HG03175 (cell line): ENCODE measurements at regions not wholly inside any gene's neighbourhood (a gene's known extent, or its start where the extent isn't known, plus 50 kb on each side); places are given as distances from the start of the nearest gene placed in this dataset.
"Not testable (repeated sequence)": the region's sequence is repeated elsewhere in the genome, so short reads cannot be mapped to it uniquely, and the experiment has no call there.

Experiments
- ATAC-seq: cut with Tn5 transposase; IDR thresholded peaks from one replicate; pipeline ENCODE4 v1.9.1; 2021; ENCODE audit warnings: mild to moderate bottlenecking, moderate library complexity; ENCODE audit not compliant: unreplicated experiment

DNA sequence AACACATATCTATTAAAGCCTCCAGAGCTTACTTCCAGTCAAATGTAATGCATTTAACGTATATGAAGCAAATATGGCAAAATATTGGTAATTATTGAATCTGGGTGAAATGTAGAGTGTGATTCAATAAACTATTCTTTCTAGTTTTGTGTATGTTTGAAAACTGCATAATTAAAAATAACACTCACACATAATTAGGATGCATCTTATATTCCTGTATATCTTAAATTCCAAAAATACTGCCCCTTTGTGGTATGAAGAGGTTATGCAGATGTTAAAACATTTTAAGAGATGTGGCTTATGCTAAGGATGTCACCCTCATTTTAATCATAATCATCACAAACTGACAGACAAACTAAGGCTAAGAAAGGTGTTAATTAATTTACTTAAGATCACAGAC is 182.9 kb downstream of the COX18 start:
- ATAC-seq = no peak

DNA sequence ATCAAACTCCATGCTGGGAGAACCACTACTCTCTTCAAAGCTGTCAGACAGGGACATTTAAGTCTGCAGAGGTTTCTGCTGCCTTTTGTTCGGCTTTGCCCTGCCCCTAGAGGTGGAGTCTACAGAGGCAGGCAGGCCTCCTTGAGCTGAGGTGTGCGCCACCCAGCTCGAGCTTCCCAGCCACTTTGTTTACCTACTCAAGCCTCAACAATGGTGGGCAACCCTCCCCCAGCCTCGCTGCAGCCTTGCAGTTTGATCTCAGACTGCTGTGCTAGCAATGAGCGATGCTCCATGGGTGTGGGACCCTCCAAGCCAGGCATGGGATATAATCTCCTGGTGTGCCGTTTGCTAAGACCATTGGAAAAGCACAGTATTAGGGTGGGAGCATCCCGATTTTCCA is 185.3 kb downstream of the COX18 start:
- ATAC-seq = not testable (repeated sequence)

DNA sequence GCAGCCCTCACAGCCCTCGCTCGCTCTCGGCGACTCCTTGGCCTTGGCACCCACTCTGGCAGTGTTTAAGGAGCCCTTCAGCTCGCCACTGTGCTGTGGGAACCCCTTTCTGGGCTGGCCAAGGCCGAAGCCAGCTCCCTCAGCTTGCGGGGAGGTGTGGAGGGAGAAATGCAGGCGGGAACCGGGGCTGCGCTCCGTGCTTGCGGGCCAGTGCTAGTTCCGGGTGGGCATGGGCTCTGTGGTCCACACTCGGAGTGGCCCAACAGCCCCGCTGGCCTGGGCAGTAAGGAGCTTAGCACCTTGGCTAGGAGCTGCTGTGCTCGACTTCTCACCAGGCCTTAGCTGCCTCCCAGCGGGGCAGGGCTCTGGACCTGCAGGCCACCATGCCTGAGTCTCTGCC is 192.6 kb downstream of the COX18 start:
- ATAC-seq = no peak

DNA sequence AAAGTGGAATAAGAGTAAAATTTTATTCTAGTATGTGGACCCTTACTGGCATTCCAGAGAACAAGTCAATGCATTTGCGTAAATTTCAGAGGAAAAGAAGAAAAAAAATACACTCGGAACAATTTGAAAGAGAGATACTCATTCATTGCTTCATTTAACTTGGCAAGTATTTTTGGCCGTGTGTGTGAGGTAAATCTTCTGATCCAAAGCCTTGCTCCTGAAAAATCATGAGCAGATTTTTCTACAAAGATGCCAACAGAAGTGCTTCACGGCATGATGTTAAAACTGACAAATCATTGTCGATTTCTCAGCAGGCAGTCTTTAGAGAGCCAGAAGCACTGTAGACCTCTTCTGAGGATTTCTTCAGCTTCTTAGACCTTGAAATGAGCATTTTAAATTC is 194.0 kb downstream of the COX18 start:
- no peak for ATAC-seq

DNA sequence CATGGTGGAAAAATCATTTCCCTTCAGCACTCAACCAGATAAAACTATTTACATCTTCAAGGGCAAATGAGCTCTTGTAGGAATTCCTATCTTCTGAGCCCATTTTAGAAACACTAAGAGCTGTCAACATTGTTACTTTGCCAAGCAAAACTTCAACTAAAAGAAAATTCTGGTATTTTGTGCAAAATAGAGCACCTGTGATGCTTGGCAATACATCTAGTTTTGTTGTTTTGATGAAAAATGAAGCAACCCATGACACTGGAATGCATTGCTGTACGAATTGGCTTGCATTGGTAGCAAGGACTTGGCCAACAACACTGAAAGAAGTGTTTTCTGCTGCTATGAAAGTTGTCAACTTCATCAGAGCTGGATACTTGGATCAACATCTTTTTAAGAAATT is 194.4 kb downstream of the COX18 start:
- no peak for ATAC-seq

DNA sequence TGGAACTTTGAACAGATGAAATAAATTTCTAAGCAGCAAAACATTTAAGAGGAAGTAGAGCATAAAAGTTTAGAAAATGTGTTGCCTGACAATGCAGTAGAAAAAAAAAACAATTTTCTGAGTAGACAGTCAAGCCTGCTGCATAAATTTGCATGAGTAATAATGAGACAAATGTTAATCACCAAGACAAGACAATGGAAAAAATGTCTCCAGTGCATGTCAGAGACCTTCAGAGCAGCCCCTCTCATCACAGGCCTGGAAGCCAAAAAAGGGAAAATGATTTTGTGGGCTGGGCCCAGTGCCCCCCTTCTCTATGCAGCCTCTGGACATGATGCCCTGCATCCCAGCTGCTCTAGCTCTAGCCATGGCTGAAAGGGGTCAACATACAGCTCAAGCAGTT is 204.6 kb downstream of the COX18 start:
- ATAC-seq = no peak

DNA sequence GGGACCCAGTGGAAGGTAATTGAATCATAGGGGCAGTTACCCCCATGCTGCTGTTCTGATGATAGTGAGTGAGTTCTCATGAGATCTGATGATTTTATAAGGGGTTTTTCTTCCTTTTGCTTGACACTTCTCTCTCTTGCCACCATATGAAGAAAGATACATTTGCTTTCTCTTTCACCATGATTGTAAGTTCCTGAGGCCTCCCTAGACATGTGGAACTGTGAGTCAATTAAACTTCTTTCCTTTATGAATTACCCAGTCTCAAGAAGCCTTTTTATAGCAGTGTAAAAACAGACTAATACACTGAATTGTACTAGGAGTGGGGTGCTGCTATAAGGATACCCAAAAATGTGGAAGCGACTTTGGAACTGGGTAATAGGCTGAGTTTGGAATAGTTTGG is 205.2 kb downstream of the COX18 start:
- not testable (repeated sequence) for ATAC-seq

DNA sequence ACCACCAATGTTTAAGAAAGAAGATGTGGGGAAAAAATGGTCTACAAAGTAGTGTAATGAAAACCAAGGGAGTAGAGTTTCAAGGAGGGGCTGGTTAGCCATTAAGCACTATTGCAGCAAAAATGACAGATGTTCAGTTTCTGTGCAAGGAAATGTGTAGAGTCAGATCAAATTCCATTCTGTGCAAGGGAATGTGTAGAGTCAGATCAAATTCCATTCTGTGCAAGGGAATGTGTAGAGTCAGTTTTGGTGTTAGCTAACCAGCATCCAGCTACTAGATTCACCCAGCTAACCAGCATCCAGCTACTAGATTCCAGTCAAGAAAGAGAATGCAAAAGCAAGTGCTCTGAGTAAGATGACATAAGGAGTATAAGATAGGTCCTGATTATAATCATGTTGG is 208.8 kb downstream of the COX18 start:
- no peak for ATAC-seq

DNA sequence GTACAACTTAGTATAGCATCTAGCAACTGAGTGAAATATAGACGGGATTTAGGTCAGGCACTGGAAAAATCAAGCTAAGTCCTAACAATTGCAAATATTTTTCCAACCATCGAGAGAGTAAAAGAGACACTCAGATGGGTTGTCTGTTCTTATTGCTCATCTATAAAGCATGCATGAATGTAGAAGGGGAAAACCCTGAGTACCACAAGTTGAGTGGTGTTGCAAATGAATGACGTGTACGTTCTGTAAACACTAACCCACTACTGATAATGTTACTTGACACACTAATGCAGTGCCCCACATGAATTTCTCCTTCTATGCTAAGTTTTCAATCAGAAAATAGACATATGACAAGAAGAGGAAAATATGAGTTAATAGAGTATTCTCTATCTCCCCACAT is 211.2 kb downstream of the COX18 start:
- ATAC-seq = no peak

DNA sequence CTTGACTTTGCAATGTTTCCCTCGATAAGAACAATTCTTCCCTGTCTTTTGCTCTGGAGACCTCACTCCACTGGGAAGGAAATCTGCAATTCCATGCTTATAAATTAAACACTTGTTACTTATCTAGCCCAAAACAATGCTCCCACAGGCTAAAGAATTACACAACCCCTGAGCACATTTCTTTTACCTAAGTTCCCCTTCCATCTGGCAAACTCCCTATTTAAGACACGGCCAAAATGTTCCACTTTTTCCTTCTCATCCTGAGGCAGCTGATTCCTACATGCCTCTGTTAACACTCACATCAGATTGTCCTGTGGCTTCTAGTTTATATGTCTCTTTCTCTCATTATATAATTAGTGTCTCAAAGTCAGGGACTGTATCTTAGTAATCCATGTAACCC is 211.7 kb downstream of the COX18 start:
- no peak for ATAC-seq

DNA sequence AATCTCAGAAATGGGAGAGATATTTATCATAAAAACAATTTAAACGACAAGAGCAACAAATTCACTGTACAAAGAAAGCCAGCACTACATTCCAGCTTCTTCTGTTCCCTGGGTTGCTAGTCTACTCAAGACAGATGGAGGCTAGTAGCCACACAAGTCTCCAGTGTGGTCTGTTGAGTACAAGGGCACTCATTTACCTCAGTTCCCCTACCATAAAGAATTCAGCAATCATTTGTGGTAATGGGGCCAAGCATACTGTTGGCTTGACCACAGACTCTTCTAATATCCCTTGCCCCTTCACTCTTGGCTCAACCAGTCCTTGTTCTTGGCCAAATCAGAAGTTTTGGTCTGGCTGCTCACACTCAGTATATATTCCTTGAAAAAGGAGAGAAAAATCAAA is 212.3 kb downstream of the COX18 start:
- no peak for ATAC-seq

DNA sequence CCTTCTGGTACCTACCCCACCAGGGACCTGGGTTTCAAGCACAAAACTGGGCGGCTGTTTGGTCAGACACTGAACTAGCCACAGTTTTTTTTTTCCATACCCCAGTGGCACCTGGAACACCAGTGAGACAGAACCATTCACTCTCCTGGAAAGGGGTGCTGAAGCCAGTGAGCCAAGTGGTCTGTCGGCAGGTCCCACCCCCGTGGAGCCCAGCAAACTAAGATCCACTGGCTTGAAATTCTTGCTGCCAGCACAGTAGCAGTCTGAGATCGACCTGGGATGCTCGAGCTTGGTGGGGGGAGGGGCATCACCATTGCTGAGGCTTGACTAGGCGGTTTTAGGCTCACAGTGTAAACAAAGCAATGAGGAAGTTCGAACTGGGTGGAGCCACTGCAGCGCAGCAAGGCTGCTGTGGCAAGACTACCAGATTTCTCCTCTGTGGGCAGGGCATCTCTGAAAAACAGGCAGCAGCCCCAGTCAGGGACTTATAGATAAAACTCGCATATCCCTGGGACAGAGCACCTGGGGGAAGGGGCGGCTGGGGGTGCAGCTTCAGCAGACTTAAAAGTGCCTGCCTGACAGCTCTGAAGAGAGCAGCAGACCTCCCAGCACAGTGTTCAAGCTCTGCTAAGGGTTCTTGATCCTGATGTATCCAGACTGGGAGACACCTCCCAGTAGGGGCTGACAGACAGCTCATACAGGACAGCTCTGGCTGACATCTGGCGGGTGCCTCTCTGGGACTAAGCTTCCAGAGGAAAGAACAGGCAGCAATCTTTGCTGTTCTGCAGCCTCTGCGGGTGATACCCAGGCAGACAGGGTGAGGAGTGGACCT is 223.0 kb downstream of the COX18 start:
- ATAC-seq = no peak

DNA sequence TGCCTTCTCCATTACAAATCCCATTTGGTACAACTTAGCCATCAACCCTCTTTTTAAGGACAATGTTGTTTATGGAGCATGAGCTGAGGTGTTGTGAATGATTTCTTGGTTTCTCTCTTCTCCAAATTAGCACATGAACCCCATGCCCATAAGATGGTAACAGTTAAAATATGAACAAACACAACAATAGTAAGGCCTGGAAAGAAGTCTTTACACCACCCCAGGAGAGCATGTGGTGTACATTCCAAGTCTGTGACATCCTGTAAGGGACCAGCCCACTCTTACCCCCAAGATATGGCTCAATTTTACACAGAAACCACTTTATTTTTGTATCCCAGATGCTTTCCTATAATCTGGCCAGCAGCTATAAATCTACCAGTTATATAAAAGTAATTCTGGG is 226.1 kb downstream of the COX18 start:
- ATAC-seq = no peak

DNA sequence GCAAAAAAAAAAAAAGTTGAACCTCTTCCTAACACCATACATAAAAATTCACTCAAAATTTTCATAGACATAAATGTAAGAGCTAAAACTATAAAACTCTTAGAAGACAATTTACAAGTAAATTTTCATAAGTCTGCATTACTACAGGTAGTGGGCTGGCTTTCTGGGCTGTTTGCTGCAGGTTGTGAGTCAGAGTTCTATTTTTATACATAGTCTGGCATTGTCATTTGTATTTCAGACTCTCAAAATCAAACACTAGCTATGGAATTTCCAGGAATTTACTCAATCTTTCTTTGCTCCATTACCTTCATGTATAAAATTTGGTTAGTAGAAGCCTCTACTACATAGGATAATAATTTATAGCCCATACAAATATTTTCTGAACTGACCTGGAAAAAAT is 227.2 kb downstream of the COX18 start:
- no peak for ATAC-seq

DNA sequence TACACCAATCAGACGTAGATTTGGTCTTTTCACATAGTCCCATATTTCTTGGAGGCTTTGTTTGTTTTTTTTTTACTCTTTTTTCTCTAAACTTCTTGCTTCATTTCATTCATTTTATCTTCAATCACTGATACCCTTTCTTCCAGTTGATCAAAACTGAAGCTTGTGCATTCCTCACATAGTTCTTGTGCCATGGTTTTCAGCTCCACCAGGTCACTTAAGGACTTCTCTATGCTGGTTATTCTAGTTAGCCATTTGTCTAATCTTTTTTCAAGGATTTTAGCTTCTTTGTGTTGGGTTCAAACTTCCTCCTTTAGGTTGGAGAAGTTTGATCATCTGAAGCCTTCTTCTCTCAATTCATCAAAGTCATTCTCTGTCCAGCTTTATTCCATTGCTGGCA is 229.3 kb downstream of the COX18 start:
- not testable (repeated sequence) for ATAC-seq

DNA sequence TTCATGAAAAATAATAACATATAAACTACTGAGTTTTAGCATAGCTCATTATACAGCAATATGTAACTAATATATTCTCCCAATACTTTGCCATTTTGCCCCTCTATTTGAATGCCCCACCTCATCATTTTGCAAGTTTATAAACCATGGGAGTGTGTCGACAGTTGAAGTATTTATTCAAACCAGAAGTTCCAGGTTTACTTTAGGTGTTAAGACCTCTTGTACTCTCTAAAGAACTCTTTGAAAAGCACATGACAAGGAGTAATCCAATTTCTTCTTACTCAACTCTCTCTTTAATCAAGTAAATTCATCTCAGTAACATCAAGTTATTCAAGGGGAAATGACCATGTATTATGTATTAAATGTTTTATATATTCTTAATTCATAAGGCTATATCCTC is 240.7 kb downstream of the COX18 start:
- ATAC-seq = no peak

DNA sequence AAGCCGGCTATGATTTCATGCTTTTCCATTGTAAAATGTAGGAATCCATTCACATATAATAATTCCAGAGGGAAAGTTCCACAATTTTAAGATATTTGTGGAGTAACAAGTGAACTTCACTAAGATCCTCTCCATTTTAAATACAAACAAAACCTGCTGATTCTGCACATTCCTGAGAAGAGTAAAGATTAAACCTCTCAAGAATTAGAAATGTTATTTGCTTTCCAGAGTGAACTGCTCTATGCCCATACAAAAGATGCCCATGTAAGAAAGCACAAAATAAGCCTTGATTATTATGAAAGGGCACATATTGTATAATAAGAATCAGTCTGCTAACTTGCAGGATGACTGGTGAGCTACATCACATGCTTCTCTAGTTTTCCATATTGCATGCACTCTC is 241.5 kb downstream of the COX18 start:
- no peak for ATAC-seq

DNA sequence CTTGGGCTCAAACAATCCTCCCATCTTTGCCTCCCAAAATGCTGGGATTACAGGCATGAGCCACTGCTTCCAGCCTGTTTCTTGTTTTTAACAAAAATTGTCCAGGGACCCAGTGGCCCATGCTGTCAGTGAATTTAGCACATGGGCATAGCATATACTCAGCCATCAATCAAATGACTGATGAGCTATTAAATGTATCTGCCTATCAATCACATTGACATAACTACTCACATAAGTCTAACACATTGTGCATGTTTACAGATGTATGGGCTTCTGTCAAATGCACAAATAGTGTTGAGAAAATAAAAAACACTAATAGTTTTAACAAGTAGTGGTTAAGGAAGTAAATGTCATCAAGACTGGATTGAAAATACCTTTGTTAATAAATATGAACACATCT is 249.4 kb downstream of the COX18 start:
- no peak for ATAC-seq

DNA sequence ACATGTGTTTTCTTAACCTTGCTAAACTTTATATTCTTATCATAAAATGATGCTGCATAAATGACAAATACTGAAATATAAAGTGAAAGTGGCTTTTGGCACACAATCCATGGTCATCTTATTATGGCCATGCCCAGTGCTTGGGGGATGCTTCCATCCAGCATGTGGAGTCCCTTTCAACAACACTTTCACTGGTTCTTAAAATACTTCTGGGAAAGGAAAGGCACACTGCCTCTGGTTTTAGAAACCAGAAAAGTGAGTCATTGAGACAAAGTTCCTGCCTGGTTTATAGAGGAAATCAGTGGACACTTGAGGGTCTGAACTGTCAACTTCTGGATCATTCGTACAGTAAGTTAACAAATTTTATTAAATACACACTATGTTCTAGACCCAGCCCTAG is 248.0 kb upstream of the ADAMTS3 start:
- ATAC-seq = no peak

DNA sequence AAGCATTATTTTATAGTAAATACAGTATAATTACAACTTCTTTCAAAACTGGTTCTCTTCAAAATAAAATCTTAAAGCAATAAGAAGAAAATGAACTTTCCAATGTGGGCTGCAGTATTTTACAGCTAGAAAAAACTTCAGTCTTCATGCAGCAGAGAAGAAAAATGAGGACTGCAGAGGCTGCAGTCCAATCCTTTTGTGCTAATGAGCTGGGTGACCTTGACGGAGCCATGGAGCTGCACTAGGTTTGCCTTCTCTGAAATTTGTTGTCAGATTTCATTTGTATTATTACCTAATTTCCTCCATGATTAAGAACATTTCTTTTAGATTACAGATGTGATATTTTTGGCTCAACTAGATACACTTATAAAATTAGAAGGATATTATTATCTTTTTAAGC is 245.2 kb upstream of the ADAMTS3 start:
- no peak for ATAC-seq

DNA sequence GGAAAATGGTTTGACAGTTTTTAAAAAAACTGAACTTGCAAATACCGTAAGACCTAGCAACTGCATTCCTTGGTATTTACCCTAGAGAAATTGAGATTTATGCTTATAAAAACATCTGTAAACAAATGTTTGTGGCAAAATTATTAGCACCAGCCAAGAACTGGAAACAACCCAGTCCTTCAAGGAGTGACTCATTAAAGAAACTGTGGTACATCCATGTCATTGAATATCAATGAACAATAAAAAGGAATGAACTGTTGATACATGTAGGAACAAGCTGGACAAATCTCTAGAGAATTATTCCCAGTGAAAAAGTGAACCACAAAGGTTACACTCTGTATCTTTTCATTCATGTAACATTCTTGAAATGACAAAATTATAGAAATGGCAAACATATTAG is 240.2 kb upstream of the ADAMTS3 start:
- no peak for ATAC-seq

DNA sequence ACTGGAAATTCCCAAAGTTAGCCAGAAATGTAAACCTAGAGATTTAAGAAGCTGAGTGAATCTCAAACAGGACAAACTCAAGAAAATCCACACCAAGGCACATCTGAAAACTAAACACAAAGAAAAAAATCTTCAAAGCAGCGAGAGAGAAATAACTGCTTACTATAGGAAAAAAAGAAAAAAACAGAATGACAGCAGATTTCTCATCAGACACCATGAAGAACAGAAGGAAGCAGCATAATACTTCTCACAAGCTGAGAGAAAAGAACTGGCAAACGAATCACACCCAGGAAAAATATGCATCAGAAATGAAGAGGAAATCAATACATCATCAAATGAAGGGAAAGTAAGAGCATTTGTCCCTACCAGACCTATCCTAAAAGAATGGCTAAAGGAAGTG is 236.3 kb upstream of the ADAMTS3 start:
- ATAC-seq = no peak

DNA sequence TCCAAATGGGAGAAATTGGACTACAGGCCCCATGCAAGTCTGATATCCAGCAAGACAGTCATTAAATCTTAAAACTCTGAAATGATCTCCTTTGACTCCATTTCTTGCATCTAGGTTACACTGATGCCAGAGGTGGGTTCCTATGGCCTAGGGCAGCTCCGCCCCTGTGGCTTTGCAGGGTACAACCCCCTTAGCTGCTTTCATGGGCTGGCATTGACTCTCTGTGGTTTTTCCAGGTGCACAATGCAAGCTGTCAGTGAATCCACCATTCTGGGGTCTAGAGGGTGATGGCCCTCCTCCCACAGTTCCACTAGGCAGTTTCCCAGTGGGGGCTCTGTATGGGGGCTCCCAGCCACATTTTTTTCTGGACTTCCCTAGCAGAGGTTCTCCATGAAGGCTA is 228.5 kb upstream of the ADAMTS3 start:
- ATAC-seq = no peak
